ENCODE measurements at regions not wholly inside any gene's neighbourhood (a gene's known extent, or its start where the extent isn't known, plus 50 kb on each side); places are given as distances from the start of the nearest gene placed in this dataset.

DNA sequence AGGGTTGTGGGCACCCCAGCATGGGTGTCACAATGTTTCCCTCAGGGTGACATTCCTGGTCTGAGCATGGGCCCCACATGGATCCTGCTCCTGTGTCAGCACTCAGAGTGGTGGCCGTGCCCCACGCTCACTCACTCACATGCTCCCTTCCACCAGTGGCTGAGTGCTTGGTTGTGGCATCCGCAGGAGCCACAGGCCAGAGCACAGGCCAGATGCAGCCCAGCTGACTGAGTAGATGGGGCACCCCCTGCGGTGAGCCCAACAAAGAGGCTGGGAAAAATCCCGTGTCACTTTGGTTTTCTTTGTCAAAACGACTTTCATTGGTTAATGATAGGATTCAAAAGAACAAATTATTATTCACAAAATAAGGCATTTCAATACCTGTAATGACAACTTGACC, 204.6 kb upstream of the ANXA10 start:
- H4K20me1 ChIP-seq (ENCODE audit: insufficient read depth), result no peaks in the 10 kb centered on the region
- no peak for TF ChIP-seq FOSL1 (IDR thresholded peaks at IDR 0.05; ENCODE audit: low read depth)
- TF ChIP-seq POLR2A (IDR thresholded peaks at IDR 0.05; ENCODE audit: borderline replicate concordance, extremely low read depth, insufficient read depth, insufficient read length), result no peak
- TF ChIP-seq, protein P1, sequence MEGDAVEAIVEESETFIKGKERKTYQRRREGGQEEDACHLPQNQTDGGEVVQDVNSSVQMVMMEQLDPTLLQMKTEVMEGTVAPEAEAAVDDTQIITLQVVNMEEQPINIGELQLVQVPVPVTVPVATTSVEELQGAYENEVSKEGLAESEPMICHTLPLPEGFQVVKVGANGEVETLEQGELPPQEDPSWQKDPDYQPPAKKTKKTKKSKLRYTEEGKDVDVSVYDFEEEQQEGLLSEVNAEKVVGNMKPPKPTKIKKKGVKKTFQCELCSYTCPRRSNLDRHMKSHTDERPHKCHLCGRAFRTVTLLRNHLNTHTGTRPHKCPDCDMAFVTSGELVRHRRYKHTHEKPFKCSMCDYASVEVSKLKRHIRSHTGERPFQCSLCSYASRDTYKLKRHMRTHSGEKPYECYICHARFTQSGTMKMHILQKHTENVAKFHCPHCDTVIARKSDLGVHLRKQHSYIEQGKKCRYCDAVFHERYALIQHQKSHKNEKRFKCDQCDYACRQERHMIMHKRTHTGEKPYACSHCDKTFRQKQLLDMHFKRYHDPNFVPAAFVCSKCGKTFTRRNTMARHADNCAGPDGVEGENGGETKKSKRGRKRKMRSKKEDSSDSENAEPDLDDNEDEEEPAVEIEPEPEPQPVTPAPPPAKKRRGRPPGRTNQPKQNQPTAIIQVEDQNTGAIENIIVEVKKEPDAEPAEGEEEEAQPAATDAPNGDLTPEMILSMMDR (IDR thresholded peaks at IDR 0.05 in 2 of 3, conservative IDR thresholded peaks at IDR 0.05 in 1 of 3; ENCODE audit: borderline replicate concordance in 1 of 3, insufficient read depth in 1 of 3, low read depth in 2 of 3, low read length in 2 of 3), result no peak
- TF ChIP-seq SIN3A (IDR thresholded peaks at IDR 0.05; ENCODE audit: low read depth), result no peak
- no peak for TF ChIP-seq ZFX (IDR thresholded peaks at IDR 0.05)
- TF ChIP-seq ELF1 (IDR thresholded peaks at IDR 0.05; ENCODE audit: borderline replicate concordance, low read depth), result no peak
- TF ChIP-seq ZNF274 (IDR thresholded peaks at IDR 0.05; ENCODE audit: low read depth, low read length), result no peak
- TF ChIP-seq JUND (IDR thresholded peaks at IDR 0.05), result no peak
- no peak for TF ChIP-seq ZBTB33 (IDR thresholded peaks at IDR 0.05; ENCODE audit: extremely low read depth, insufficient replicate concordance, low read length)
- TF ChIP-seq EGR1 (IDR thresholded peaks at IDR 0.05; ENCODE audit: low read depth), result no peak
- TF ChIP-seq EZH2phosphoT487 (IDR thresholded peaks at IDR 0.05; ENCODE audit: borderline replicate concordance), result no peak
- TF ChIP-seq SP1 (IDR thresholded peaks at IDR 0.05; ENCODE audit: low read depth), result no peak
- TF ChIP-seq, protein P2, sequence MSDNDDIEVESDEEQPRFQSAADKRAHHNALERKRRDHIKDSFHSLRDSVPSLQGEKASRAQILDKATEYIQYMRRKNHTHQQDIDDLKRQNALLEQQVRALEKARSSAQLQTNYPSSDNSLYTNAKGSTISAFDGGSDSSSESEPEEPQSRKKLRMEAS (IDR thresholded peaks at IDR 0.05), result no peak
- TF ChIP-seq YY1 (IDR thresholded peaks at IDR 0.05; ENCODE audit: extremely low read depth, insufficient replicate concordance, low read depth, low read length), result no peak
- no peak for TF ChIP-seq RAD21 (IDR thresholded peaks at IDR 0.05; ENCODE audit: low read depth)
- TF ChIP-seq, protein P3, sequence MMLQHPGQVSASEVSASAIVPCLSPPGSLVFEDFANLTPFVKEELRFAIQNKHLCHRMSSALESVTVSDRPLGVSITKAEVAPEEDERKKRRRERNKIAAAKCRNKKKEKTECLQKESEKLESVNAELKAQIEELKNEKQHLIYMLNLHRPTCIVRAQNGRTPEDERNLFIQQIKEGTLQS (IDR thresholded peaks at IDR 0.05), result no peak
- no peak for TF ChIP-seq CEBPB (IDR thresholded peaks at IDR 0.05; ENCODE audit: low read depth)
- no peak for TF ChIP-seq POLR2AphosphoS5 (IDR thresholded peaks at IDR 0.05; ENCODE audit: low read depth, low read length)
- TF ChIP-seq CBX3 (IDR thresholded peaks at IDR 0.05; ENCODE audit: low read depth), result no peak
- no peak overlapping the region for H2AFZ ChIP-seq (ENCODE audit: low read depth, low read length, poor library complexity, severe bottlenecking)
- H3K36me3 ChIP-seq (ENCODE audit: control insufficient read depth in 1 of 2, insufficient read depth in 2 of 2, low read length in 2 of 2), result no peaks in the 10 kb centered on the region
- H3K27me3 ChIP-seq (ENCODE audit: insufficient read depth, low read length), result no peaks in the 10 kb centered on the region
- H3K79me2 ChIP-seq (ENCODE audit: insufficient read depth, low read length), result no peaks in the 10 kb centered on the region
- no peak for ATAC-seq
- H3K27ac ChIP-seq (ENCODE audit: low read depth, low read length), result no peak overlapping the region
- no TSS peak for BruUV-seq (replicated peaks)
- no peak for DNase-seq (ENCODE audit: low read depth, low spot score)
- H3K9me3 ChIP-seq (ENCODE audit: control insufficient read depth in 1 of 2, insufficient read depth in 1 of 2, low read depth in 1 of 2, low read length in 2 of 2), result peaks cover 0 to 7% of the 10 kb centered on the region in 2 experiments; a peak in 2 of 4 replicates
- intact Hi-C loops (cut with micrococcal nuclease), result no loop called here
- POLR2A ChIA-PET, result no interaction called here
- H3K4me3 ChIP-seq (replicated peaks in 1 of 2; ENCODE audit: low read depth in 1 of 2, low read length in 2 of 2), result no peak overlapping the region
- no peaks in the 10 kb centered on the region for H3K9me2 ChIP-seq (ENCODE audit: insufficient read depth)
- no peaks in the 10 kb centered on the region for H3K4me1 ChIP-seq (ENCODE audit: control insufficient read depth in 1 of 2, insufficient read depth in 2 of 2, low read length in 2 of 2)
- CTCF ChIA-PET, result no interaction called here
- no peak overlapping the region for H3K9ac ChIP-seq (ENCODE audit: low read length)
- RAD21 ChIA-PET (ENCODE audit: low non-redundant PET in 1 of 2, low total read pairs in 2 of 2, uncharacterized antibody in 2 of 2, unreplicated experiment in 2 of 2), result no interaction called here
- H3K4me2 ChIP-seq (ENCODE audit: low read length), result no peak overlapping the region

Data from HCT116 (cell line).